Breast epithelium (tissue), 4 donors: ENCODE measurements at regions not wholly inside any gene's neighbourhood (a gene's known extent, or its start where the extent isn't known, plus 50 kb on each side); places are given as distances from the start of the nearest gene placed in this dataset.

Experiments
- DNase-seq, 2 donors: peaks; one replicate each; pipeline ENCODE4 v3.0.0-alpha.2; 2019; ENCODE audit warnings: low spot score in 2 of 2
- H3K27ac ChIP-seq, 2 donors: fragments of 200-600 bp; sonication (generic) in 1 of 2; one replicate each; pipeline ENCODE4 v1.5.1; 2016 to 2019; ENCODE audit warnings: mild to moderate bottlenecking in 1 of 2
- H3K27me3 ChIP-seq, 2 donors: fragments of 200-600 bp; sonication (generic) in 1 of 2; one replicate each; pipeline versions ENCODE4 v1.5.1 to v1.6.0; 2017 to 2019; ENCODE audit warnings: control low read depth in 1 of 2, mild to moderate bottlenecking in 1 of 2
- H3K36me3 ChIP-seq: fragments of 200-600 bp; one replicate; pipeline ENCODE4 v1.5.1; 2019
- H3K4me1 ChIP-seq, 2 donors: fragments of 200-600 bp; sonication (generic); one replicate each; pipeline ENCODE4 v1.5.1; 2016 to 2019; ENCODE audit warnings: control low read depth in 1 of 2
- H3K4me3 ChIP-seq, 3 donors: fragments of 200-600 bp; sonication (generic); 1 replicate in 2 of 3; 2 replicates in 1 of 3; pipeline ENCODE4 v1.5.1; 2016 to 2019; ENCODE audit warnings: mild to moderate bottlenecking in 3 of 3, moderate library complexity in 2 of 3
- H3K9me3 ChIP-seq, 2 donors: fragments of 200-600 bp; sonication (generic) in 1 of 2; one replicate each; pipeline ENCODE4 v1.5.1; 2016 to 2019; ENCODE audit warnings: control low read depth in 1 of 2
- CTCF ChIP-seq, 3 donors: fragments of 450-650 bp; IDR thresholded peaks; one replicate each; pipeline ENCODE4 v1.5.1; 2016 to 2017; ENCODE audit warnings: antibody characterized with exemption in 3 of 3, mild to moderate bottlenecking in 3 of 3, moderate library complexity in 3 of 3
- POLR2A ChIP-seq: fragments of 450-650 bp; IDR thresholded peaks from one replicate; pipeline ENCODE4 v1.6.1; 2016; ENCODE audit warnings: antibody characterized with exemption, mild to moderate bottlenecking, moderate library complexity
- POLR2AphosphoS5 ChIP-seq, 3 donors: sonication (generic); formaldehyde crosslinking; IDR thresholded peaks; one replicate each; pipeline ENCODE4 v1.6.1; 2017; ENCODE audit warnings: antibody characterized with exemption in 3 of 3
- intact Hi-C: fragments of 100-400 bp; cut with DNase I; formaldehyde crosslinking; loops from one replicate; pipeline ENCODE4 v1.15.1; 2023; ENCODE audit warnings: low total_unique reads

DNA sequence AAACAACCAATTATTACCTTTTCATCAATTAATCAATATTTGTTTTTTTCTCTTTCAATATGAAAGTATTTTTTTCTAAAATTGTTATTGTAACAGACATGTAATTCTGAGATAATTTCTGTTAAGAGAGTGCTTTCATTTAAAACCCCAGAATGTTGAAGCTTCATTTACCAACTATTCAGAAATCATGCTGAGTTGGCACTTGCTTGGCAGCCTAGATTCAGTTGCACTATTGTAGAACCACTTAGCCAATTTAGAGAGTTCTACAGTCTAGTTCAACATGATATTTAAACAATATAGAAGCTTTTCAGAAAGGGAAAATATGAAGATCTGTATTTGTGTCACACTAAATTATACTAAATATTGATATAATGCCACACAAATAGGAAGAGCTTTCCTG lies 56.1 kb upstream of the NKAIN2 start:
- Histone ChIP-seq H3K27ac (no peak overlapping the region), H3K9me3 (no peaks in the 10 kb centered on the region), H3K36me3 (no peaks in the 10 kb centered on the region), H3K4me1 (no peaks in the 10 kb centered on the region), H3K27me3 (no peaks in the 10 kb centered on the region), H3K4me3 (no peak overlapping the region)
- no peak for TF ChIP-seq CTCF (IDR thresholded peaks at IDR 0.05)
- TF ChIP-seq POLR2A = no peak
- TF ChIP-seq POLR2AphosphoS5 (IDR thresholded peaks at IDR 0.05) = no peak
- intact Hi-C loops = no loop called here
- no peak for DNase-seq

DNA sequence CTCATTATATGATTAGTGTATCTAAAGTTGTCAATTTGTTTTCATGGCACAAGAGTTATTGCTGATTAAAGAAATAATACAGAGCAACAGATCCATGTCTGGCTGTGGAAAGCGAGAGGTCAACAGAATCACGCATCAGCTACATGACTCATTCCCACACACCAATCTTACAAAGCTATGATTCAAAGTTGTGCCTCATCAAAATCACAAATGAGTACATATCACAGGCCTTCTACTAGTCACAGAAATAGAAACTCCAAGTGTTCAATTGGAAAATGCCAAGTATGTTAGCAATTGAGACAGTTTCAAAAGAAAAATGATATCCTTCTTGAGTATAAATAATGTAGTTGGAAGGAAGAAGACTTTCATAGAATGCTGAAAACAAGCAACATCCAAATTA lies 57.8 kb upstream of the NKAIN2 start:
- H3K36me3 ChIP-seq = no peaks in the 10 kb centered on the region
- TF ChIP-seq CTCF (IDR thresholded peaks at IDR 0.05) = no peak
- no peak for TF ChIP-seq POLR2A
- no peak for TF ChIP-seq POLR2AphosphoS5 (IDR thresholded peaks at IDR 0.05)
- no peak overlapping the region for H3K4me3 ChIP-seq
- intact Hi-C loops = no loop called here
- no peak overlapping the region for H3K27ac ChIP-seq
- H3K9me3 ChIP-seq = no peaks in the 10 kb centered on the region
- H3K4me1 ChIP-seq = no peaks in the 10 kb centered on the region
- H3K27me3 ChIP-seq = no peaks in the 10 kb centered on the region
- DNase-seq = no peak

DNA sequence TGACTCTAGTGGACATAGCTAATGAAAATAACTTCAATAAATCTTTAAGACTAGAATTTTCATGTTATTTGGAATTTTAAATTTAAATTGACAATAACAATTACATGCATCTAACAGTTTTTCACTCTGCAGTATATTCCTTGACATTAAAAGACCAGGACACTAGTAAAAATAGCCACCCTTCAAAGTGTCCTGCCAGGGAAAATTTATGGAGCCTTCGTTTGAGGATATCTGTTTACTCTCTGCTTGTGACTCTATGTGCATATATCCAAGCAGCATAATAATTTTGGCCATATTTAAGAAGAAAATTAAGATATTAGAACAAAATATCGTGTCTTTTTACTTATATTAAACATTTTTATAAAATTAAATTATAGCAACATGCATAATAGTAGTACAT lies 58.8 kb upstream of the NKAIN2 start:
- DNase-seq = no peak
- intact Hi-C loops = no loop called here
- TF ChIP-seq POLR2AphosphoS5 (IDR thresholded peaks at IDR 0.05) (no peak), CTCF (IDR thresholded peaks at IDR 0.05) (no peak), POLR2A (no peak)
- Histone ChIP-seq H3K27ac (no peak overlapping the region), H3K4me3 (no peak overlapping the region), H3K4me1 (no peaks in the 10 kb centered on the region), H3K9me3 (no peaks in the 10 kb centered on the region), H3K27me3 (no peaks in the 10 kb centered on the region), H3K36me3 (no peaks in the 10 kb centered on the region)

DNA sequence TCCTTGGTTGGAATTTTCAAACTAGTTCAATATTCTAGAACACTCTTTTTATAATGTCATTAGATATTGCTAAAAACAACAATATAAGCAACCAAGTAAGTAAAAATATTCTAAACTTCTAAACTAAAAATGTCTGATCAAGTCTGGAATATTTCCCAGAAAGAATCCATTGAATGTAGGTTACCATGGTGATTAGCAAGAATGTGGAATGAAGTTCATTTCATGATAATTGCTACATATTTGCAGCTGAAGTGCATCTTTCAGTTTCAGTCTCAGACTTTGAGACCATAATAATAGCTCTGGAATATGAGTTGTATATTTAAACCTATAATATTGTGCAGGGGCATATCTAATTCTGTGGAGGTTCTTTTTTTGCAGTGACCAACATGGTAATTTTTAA lies 61.0 kb upstream of the NKAIN2 start:
- intact Hi-C loops = no loop called here
- Histone ChIP-seq H3K36me3 (no peaks in the 10 kb centered on the region), H3K9me3 (no peaks in the 10 kb centered on the region), H3K4me3 (no peak overlapping the region), H3K27ac (no peak overlapping the region), H3K4me1 (no peaks in the 10 kb centered on the region), H3K27me3 (no peaks in the 10 kb centered on the region)
- DNase-seq = no peak
- TF ChIP-seq POLR2A (no peak), CTCF (IDR thresholded peaks at IDR 0.05) (no peak)

- Histone ChIP-seq H3K4me1 (no peaks in the 10 kb centered on the region), H3K27ac (no peak overlapping the region), H3K36me3 (no peaks in the 10 kb centered on the region), H3K27me3 (no peaks in the 10 kb centered on the region), H3K4me3 (no peak overlapping the region), H3K9me3 (no peaks in the 10 kb centered on the region)
- TF ChIP-seq CTCF (IDR thresholded peaks at IDR 0.05) (no peak), POLR2A (no peak), POLR2AphosphoS5 (IDR thresholded peaks at IDR 0.05) (no peak)
- intact Hi-C loops = no loop called here
- DNase-seq = no peak
These were observed 70.5 kb upstream of the NKAIN2 start for GRCh38 chr6:123733180-123733579.
